Esophagus squamous epithelium (tissue), 5 donors: ENCODE measurements at regions not wholly inside any gene's neighbourhood (a gene's known extent, or its start where the extent isn't known, plus 50 kb on each side); places are given as distances from the start of the nearest gene placed in this dataset.

Source experiments
- DNase-seq: peaks from one replicate; lab custom pipeline; 2025; lab: John Stamatoyannopoulos, UW
- H3K27ac ChIP-seq, 4 donors: fragments of 200-600 bp; sonication (generic); one replicate each; pipeline ENCODE4 v1.5.1; 2016 to 2019; ENCODE audit warnings: mild to moderate bottlenecking in 1 of 4
- H3K27me3 ChIP-seq, 4 donors: fragments of 200-600 bp; sonication (generic); 1 replicate in 3 of 4; 2 replicates in 1 of 4; pipeline versions ENCODE4 v1.5.1 to v1.6.0; 2017 to 2021; ENCODE audit warnings: antibody characterized with exemption in 1 of 4
- H3K36me3 ChIP-seq, 3 donors: fragments of 200-600 bp; sonication (generic); one replicate each; pipeline ENCODE4 v1.5.1; 2016 to 2019
- H3K4me1 ChIP-seq, 3 donors: fragments of 200-600 bp; sonication (generic); one replicate each; pipeline ENCODE4 v1.5.1; 2017 to 2019
- H3K4me3 ChIP-seq, 4 donors: fragments of 200-600 bp; sonication (generic); 1 replicate in 3 of 4; 2 replicates in 1 of 4; pipeline ENCODE4 v1.5.1; 2016 to 2019; ENCODE audit warnings: mild to moderate bottlenecking in 2 of 4, moderate library complexity in 1 of 4
- H3K9me3 ChIP-seq, 3 donors: fragments of 200-600 bp; sonication (generic); one replicate each; pipeline ENCODE4 v1.5.1; 2016 to 2019
- CTCF ChIP-seq, 6 experiments: fragments of 450-650 bp in 4 of 6; fragments of 200-600 bp in 2 of 6; sonication (generic) in 2 of 6; IDR thresholded peaks; one replicate each; pipeline ENCODE4 v1.5.1; 2016 to 2019; ENCODE audit warnings: antibody characterized with exemption in 6 of 6, mild to moderate bottlenecking in 4 of 6, moderate library complexity in 4 of 6
- POLR2A ChIP-seq, 4 donors: fragments of 450-650 bp; IDR thresholded peaks; one replicate each; pipeline ENCODE4 v1.6.1; 2017; ENCODE audit warnings: antibody characterized with exemption in 4 of 4, mild to moderate bottlenecking in 4 of 4, moderate library complexity in 3 of 4
- WGBS, 2 donors: methylation state at CpG; one replicate each; pipeline ENCODE4 v1.1.5; 2018; 5-methylcytosine and 5-hydroxymethylcytosine counted together
- intact Hi-C: fragments of 100-400 bp; cut with DNase I; formaldehyde crosslinking; loops from one replicate; pipeline ENCODE4 v1.15.0; 2022
- donor health status: DM: yes; HTN: yes; CAD: no.

GRCh38 chr15:87155771-87156170 is 1076.1 kb downstream of the AGBL1 start:
- H3K27me3 ChIP-seq, result peaks cover 0 to 9% (median 0%) of the 10 kb centered on the region in 4 donors
- no peaks in the 10 kb centered on the region for H3K36me3 ChIP-seq
- H3K27ac ChIP-seq, result no peak overlapping the region
- H3K9me3 ChIP-seq, result no peaks in the 10 kb centered on the region
- TF ChIP-seq POLR2A (IDR thresholded peaks at IDR 0.05) (no peak), CTCF (IDR thresholded peaks at IDR 0.05) (no peak)
- DNase-seq, result no peak
- 76 to 86% methylated on average over 4 of the region's 4 CpGs for WGBS, 2 donors
- no peaks in the 10 kb centered on the region for H3K4me1 ChIP-seq
- intact Hi-C loops, result no loop called here
- no peak overlapping the region for H3K4me3 ChIP-seq

GRCh38 chr15:87154761-87155160 is 1075.1 kb downstream of the AGBL1 start:
- intact Hi-C loops, result no loop called here
- Histone ChIP-seq H3K4me1 (no peaks in the 10 kb centered on the region), H3K9me3 (no peaks in the 10 kb centered on the region), H3K4me3 (no peak overlapping the region), H3K27ac (no peak overlapping the region), H3K27me3 (peaks cover 0 to under 1% (median 0%) of the 10 kb centered on the region in 4 donors), H3K36me3 (no peaks in the 10 kb centered on the region)
- DNase-seq, result no peak
- TF ChIP-seq POLR2A (IDR thresholded peaks at IDR 0.05), result no peak
- TF ChIP-seq CTCF (IDR thresholded peaks at IDR 0.05), result no peak

- TF ChIP-seq CTCF (IDR thresholded peaks at IDR 0.05) (no peak), POLR2A (IDR thresholded peaks at IDR 0.05) (no peak)
- Histone ChIP-seq H3K36me3 (no peaks in the 10 kb centered on the region), H3K4me1 (no peaks in the 10 kb centered on the region), H3K27me3 (no peaks in the 10 kb centered on the region), H3K4me3 (no peak overlapping the region), H3K9me3 (no peaks in the 10 kb centered on the region), H3K27ac (no peak overlapping the region)
- intact Hi-C loops, result no loop called here
- DNase-seq, result no peak
- WGBS, 2 donors, result 67 to 84% methylated on average over 2 of the region's 2 CpGs
Observed at GRCh38 chr15:87151202-87151748, 1071.6 kb downstream of the AGBL1 start.

- Histone ChIP-seq H3K9me3 (peaks cover 0 to 12% (median 0%) of the 10 kb centered on the region in 3 donors), H3K27ac (no peak overlapping the region), H3K27me3 (no peaks in the 10 kb centered on the region), H3K4me3 (no peak overlapping the region), H3K36me3 (no peaks in the 10 kb centered on the region), H3K4me1 (no peaks in the 10 kb centered on the region)
- intact Hi-C loops, result no loop called here
- DNase-seq, result no peak
- WGBS, 2 donors, result 58 to 80% methylated on average over 2 of the region's 2 CpGs
- no peak for TF ChIP-seq CTCF (IDR thresholded peaks at IDR 0.05)
- TF ChIP-seq POLR2A (IDR thresholded peaks at IDR 0.05), result no peak
Observed at GRCh38 chr15:87145696-87146095, 1066.0 kb downstream of the AGBL1 start.

- H3K36me3 ChIP-seq, result no peaks in the 10 kb centered on the region
- no peaks in the 10 kb centered on the region for H3K27me3 ChIP-seq
- peaks cover 0 to 12% (median 0%) of the 10 kb centered on the region in 3 donors for H3K9me3 ChIP-seq
- WGBS, 2 donors, result 38 to 67% methylated on average over 1 of the region's 1 CpG
- no peak overlapping the region for H3K4me3 ChIP-seq
- intact Hi-C loops, result no loop called here
- DNase-seq, result no peak
- H3K27ac ChIP-seq, result no peak overlapping the region
- TF ChIP-seq POLR2A (IDR thresholded peaks at IDR 0.05), result no peak
- H3K4me1 ChIP-seq, result no peaks in the 10 kb centered on the region
Observed at GRCh38 chr15:87144775-87145174, 1065.1 kb downstream of the AGBL1 start.

GRCh38 chr15:87142096-87142495 is 1062.4 kb downstream of the AGBL1 start:
- intact Hi-C loops, result no loop called here
- no peak for DNase-seq
- Histone ChIP-seq H3K36me3 (no peaks in the 10 kb centered on the region), H3K27me3 (no peaks in the 10 kb centered on the region), H3K9me3 (peaks cover 0 to 12% (median 0%) of the 10 kb centered on the region in 3 donors), H3K4me1 (no peaks in the 10 kb centered on the region), H3K4me3 (no peak overlapping the region), H3K27ac (no peak overlapping the region)
- TF ChIP-seq POLR2A (IDR thresholded peaks at IDR 0.05), result no peak
- TF ChIP-seq CTCF (IDR thresholded peaks at IDR 0.05), result no peak
